ENCODE measurements at regions not wholly inside any gene's neighbourhood (a gene's known extent, or its start where the extent isn't known, plus 50 kb on each side); places are given as distances from the start of the nearest gene placed in this dataset.
A peak's percentile ranks its signal among the peaks of the same experiment; 100 is the strongest.

GRCh38 chr5:8864053-8864452, 681.8 kb downstream of the SEMA5A start:
- TF ChIP-seq CTCF (IDR thresholded peaks at IDR 0.05; ENCODE audit: low read depth, low read length) (peak; percentile 63), MYC (IDR thresholded peaks at IDR 0.05; ENCODE audit: low read depth, low read length) (no peak), POLR2A (IDR thresholded peaks at IDR 0.05; ENCODE audit: extremely low read depth, insufficient read length) (no peak), MAX (IDR thresholded peaks at IDR 0.05; ENCODE audit: low read depth, low read length) (no peak)
